Dedifferentiated amniotic fluid mesenchymal stem cell (primary cell): ENCODE measurements at regions not wholly inside any gene's neighbourhood (a gene's known extent, or its start where the extent isn't known, plus 50 kb on each side); places are given as distances from the start of the nearest gene placed in this dataset.
"Not testable (repeated sequence)": the region's sequence is repeated elsewhere in the genome, so short reads cannot be mapped to it uniquely, and the experiment has no call there.

ENCODE experiments used
- DNase-seq: peaks from one replicate; pipeline ENCODE4 v3.0.0-alpha.2; 2016; ENCODE audit errors: extremely low spot score

DNA sequence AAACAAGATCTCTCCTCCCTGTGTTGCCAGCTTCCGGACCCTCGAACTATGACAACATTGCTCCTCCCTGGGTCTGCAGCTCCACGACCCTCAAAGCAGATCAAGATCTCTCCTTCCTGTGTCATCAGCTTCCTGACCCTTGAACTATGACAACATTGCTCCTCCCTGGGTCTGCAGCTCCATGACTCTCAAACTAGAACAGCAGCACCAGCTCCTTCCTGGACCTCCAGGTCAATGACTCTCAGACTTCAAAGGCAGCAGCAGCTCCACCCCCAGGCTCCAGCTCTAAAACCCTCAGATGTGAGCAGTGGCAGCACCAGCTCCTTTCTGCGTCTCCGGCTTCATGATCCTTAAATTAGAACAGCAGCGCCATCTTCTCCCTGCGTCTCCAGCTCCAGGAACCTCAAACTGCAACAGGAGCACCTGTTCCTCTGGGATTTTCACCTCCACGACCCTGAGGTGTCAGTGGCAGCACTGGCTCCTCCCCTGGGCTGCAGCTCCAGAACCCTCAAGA lies 341.0 kb upstream of the SULF2 start:
- DNase-seq = no peak

DNA sequence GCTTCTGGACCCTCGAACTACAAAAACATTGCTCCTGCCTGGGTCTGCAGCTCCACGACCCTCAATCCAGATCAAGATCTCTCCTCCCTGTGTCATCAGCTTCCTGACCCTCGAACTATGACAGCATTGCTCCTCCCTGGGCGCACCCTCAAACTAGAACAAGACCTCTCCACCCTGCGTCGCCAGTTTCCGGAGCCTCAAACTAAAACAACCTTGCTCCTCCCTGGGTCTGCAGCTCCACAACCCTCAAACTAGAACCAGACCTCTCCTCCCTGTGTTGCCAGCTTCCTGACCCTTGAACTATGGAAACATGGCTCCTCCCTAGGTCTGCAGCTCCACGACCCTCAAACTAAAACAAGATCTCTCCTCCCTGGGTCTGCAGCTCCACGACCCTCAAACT lies 339.7 kb upstream of the SULF2 start:
- DNase-seq = no peak

DNA sequence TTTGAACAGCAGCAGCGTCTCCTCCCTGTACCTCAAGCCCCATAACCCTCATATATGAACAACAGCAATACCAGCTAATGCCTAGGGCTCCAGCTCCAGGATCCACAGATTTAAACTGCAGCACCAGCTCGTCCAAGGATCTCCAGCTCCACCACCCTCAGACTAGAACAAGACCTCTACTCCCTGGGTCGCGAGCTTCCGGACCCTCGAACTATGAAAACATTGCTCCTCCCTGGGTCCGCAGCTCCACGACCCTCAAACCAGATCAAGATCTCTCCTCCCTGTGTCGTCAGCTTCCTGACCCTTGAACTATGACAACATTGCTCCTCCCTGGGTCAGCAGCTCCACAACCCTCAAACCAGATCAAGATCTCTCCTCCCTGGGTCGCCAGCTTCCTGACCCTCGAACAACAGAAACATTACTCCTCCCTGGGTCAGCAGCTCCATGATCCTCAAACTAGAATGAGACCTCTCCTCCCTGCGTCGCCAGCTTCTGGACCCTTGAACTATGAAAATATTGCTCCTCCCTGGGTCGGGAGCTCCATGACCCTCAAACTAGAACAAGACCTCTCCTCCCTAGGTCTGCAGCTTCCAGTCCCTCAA lies 339.0 kb upstream of the SULF2 start:
- no peak for DNase-seq

DNA sequence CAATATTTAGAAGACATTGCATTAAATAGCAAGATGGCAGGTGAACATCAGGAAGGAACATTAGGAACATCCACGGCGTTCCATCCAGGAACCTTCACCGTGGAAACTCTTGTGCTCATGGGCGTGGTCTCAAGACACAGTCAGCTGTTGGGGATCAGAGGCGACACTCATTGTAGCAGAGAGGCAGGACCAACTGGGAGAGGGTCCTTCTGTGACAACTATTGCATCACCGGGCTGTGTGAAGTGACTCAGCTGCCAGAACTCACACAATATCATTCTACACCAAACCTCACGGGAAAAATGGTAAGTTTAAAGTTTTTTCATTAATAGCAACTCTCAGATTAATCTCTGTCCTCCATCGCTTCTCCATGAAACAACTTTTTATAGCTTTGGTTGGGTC lies 334.8 kb upstream of the SULF2 start:
- no peak for DNase-seq

DNA sequence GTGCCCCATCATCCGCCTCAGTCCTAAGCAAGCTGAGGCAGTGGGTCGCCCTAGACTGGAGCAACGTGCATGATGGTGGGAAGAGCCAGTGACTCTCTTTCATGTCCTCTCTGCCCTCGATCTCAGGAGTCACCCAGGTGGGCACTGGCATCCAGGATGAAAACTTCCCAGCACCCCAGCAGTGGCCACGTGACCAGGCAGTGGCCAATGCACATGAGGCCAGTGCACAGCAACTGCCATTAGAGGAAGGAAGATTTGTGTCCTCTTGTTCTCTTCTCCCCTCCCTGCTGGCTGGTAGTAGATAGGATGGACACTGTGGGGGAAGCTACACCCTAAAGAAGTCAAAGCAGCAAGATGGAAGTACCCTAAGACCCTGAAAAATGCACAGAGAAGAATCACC lies 334.1 kb upstream of the SULF2 start:
- not testable (repeated sequence) for DNase-seq

DNA sequence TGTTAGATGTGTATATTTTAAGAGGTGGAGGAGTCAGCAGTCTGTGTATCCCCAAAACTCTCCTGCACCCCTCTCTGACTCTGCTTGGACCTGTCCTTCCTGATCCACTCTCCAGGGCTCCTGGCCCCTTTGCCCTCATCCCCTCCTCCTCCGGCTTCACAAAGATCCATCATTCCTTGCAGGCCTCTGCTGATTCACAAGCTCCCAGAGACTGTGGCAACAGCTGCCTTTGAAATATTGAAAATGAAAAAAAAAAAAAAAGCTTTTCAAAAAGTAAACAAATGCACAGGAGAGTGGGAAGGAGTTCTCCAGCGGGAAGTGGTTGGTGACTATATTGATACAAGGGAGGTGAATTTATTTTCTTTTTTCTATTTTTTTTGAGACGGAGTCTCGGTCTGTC lies 330.2 kb upstream of the SULF2 start:
- DNase-seq = no peak

DNA sequence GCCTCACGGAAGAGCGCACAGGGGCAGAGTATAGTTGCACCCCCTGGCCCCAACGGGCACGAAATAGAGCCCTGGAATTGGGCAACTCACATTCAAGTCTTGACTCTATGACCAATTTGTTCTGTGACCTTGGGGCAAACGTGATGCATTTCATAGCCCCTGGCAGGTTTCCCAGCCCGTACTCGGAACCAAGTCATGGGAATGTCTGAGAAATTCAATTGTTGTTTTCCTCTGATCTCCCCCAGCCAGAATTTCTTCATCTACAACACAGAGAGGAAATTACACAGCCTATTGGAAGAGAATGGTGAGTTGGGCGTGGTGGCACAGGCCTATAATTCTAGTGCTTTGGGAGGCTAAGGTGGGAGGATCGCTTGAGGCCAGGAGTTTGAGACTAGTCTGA lies 322.3 kb upstream of the SULF2 start:
- no peak for DNase-seq

DNA sequence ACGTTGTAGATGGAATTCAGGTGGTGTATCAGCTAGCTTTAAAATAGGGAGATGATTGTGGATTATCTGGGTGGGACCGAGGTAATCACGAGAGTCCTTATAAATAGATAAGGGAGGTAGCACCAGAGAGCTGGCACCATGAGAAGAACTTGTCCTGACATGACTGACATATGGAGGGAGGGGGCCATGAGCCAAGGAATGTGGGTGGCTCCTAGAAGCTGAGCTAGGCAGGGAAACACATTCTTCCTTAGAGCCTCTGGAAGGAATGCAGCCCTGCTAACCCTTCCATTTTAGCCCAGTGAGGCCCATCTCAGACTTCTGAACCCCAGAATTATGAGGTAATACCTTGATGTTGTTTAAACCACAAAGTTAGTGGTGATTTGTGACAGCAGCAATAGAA lies 321.1 kb upstream of the SULF2 start:
- DNase-seq = no peak

DNA sequence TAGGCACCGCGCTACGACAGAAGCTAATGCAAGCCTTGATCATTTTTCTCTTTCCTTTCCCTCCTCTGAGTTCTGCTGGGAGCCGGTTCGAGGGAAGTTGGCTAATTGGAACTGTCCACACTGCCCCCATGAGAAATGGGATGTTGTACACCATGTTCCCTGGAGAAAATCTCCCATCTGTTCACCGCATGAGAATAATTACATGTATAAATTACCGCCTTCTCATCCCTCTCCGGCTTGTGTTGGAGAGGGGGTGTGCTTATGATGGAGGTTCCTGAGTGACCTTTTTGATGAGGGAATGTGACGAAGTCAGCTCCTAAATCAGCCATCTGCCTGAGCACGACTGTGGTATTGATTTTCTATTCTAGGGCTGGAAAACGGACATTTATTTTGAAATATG lies 320.2 kb upstream of the SULF2 start:
- DNase-seq = no peak

DNA sequence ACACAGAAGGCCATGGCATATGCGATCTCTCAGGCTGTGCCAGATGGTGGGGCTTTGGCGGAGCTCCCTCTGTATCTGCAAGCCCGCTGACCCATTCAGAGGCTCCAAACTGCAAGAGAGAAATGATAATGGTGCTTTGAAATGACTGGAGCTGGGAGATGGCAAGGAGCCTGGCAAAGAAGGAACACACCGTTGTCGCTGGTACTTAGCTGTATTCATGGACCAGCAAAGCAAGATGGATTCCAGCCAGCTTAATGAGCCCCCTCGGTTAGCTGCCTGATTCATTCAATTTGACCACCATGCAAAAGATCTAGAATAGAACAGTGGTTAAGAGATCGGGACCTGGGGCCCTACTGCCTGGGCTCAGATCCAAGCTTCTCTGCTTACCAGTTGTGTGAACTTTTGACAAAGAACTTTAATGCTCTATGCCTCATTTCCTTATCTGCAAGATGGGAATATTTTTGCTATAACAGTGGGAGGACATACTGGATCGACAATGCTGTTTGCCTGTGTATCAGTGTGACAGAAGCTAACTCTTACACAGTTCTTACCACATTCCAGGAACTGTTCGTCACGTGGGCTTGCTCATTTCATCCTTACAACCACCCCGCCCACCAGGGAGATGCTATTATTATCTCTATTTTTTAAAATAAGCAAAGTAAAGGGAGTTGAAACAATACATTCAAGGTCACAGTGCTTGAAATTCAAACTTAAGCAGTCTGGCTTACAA lies 317.8 kb upstream of the SULF2 start:
- no peak for DNase-seq

DNA sequence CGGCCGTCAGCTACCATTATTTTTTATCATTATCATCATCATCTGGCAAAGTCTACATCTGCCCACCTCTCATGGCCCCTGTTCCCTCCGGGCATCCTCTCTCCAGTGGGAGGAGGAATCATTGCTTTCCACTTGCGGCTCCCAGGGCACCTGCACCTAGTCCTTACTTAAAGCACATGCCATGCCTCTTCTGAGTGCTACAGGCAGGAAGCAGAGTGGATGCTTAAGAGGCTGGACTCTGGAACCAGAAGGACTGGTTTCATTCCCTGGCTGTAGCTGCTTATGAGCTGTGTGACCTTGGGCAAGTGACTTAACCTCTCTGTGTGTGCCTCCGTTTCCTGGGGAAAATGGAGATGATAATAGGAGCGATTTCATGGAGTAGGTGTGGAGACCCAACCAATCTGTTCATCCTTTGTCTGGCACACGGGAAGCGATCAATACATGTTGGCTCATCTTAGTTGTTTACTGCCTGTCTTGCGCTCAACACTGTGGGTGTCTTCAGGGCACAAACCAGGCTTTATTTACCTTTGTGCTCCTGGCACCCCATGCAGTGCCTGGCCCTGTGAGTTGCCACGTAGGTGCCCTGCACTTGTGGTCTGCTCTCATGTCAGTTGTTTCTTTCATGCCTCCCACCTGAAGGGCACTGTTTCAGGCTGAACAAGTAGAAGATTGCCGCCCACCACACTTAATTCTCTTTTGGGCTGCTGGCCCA lies 317.0 kb upstream of the SULF2 start:
- DNase-seq = no peak

DNA sequence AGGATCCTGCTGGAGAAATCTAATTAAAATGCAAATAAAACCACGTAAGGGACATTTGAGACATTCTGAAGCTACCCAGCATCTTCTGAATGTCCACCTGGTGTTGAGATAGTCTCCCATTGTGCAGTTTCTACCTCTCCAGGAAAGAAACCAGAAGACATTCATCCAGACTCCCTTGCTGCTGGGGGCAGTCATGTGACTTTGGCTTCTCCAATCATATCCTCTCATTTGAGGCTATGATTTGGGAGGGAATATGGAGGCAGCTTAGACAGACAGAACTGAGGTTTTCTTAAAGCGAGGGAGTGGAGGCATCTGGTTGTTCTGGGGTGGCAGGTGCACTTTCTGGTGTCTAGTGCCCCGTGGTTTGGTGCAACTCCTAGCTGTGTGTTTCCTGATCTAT lies 315.2 kb upstream of the SULF2 start:
- no peak for DNase-seq

DNA sequence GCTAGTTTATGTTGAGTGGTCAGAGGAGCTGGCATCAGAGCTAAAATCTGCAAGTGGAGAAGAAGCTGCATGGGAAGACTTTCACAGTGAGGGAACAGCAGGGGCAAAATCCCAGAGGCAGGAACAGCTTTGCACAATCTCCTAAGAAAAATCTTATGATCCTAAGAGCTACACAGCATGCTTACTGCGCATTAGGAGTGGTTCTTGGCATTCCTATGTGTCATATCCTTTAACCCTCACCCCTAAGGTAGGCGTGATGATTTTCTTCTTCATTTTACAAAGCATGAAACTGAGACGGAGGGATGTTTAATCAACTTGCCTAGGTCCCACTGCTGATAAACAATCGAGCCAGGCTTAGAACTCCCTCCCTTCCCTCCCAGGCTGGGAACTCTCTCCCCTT lies 313.6 kb upstream of the SULF2 start:
- no peak for DNase-seq

DNA sequence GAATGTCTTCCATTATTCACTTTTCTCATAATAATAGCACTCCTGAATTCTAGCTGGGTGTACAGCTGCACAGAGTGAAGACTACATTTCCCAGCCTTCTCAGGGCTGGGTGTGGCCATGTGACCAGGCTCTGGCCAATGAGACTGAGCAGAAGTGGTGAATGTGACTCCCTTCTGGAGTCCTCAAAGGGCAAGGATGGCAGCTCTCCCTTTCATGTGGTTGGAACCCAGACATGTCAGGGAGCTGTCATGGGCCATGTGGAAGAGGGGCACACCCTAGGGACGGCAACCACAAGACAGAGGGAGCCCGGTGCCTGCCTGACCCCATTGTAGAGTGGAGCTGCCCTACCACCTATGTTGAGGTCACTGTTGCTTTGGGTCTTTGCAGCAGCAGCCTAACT lies 312.8 kb upstream of the SULF2 start:
- DNase-seq = no peak

DNA sequence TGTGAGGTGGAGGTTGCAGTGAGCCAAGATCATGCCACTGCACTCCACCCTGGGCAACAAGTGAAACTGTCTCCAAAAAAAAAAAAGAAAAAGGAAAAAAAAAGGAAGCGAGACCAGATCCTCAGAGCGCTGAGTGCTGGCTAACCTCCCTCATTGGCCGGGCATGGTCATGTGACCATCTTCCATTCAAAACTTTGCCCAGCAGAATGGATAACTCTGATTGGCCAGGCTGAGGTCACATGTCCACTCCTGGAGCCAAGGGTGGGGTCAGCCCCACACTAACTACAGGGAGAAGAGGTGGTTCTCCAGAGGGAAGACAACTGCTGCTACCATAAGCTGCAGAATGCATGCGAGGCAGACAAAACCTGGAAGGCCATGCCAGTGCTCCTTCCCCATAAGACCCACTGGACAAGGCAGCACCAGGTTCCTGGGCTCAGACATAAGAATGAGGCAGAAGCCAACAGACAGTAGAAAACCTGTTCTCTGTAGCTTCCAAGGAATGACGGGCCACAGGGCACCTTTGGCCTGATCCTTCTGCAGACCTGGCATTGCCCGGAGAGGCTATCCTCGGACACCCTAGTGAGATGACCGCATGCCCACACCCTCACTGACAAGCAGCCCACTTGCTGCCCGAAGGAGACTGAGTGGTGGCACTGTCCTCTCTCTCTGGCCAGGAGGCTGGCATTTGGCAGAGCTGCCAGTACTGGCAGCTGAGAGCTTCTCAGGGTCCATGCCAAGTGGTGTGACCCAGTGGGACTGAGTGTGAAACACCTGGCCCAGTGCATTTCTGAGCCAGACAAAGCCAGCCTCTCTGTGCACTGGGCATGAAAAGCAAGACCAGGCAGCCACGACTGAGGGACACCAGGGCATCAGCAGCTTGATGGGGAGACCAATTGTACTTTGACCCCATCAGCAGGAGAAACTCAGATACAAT lies 311.9 kb upstream of the SULF2 start:
- no peak for DNase-seq

DNA sequence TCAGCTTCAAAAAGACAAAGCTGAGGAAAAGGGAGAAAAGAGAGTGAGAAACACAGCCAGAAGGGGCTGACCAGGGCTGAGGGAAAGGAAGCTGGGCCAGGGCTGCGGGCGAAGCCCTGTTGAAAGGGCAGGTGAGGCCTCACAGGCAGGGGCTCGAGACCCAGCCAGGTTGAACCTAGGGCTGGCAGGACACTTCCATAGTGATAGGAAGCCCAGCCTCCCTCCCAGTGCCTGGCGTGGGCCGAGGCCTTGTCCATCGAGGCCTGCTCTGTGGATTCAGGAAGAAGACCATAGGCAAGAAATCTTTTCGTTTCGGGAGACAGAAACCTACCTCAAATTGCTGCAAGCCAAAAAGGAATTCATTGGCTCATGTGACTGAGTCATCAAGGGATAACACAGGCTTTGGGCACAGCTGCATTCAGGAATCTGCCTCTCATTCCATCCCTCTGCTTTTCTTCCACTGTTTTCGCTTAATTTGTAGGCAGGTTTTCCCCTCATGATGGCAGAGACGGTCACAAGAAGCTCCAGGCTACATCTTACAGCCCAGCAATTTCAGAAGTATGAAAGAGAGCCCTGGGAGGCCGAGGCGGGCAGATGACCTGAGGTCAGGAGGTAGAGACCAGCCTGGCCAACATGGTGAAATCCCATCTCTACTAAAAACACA lies 311.1 kb upstream of the SULF2 start:
- no peak for DNase-seq

DNA sequence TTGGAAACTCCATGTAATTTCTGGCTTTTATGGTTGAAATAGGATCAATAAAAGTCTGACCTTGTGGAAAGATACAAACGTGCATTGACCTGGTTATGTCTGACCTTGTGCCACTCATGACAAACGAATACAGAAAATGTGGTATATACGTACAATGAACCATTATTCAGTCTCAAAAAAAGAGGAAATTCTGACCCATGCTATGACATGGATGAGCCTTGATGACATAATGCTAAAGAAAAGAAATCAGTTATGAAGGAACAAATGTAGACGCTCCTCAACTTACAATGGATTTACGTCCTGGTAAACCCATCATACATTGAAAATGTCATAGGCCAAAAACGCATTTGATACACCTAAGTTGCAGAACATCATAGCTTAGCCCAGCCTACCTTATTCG lies 309.7 kb upstream of the SULF2 start:
- DNase-seq = no peak

DNA sequence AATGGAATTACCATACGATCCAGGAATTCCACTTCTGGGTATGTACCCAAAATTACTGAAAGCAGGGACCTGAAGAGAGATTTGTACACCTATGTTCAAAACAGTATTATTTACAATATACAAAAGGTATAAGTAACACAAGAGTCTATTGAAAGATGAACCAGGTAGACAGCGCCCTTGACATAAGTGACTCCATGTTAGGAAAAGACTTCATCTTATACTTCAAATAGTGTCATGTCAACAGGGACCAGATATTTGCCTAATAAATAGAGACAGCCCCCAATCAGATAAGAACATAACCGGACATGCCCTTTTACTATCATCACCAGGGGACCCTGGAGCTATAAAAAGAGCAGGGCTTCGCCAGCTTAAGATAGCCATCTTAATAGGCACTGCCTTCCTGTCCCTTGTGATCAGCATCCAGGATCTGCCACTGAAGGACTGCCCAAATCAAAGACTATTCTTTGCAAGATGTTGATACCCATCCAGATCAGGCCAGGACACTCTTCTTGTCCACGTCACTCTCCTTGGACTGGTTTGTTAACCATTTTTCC lies 309.0 kb upstream of the SULF2 start:
- no peak for DNase-seq

DNA sequence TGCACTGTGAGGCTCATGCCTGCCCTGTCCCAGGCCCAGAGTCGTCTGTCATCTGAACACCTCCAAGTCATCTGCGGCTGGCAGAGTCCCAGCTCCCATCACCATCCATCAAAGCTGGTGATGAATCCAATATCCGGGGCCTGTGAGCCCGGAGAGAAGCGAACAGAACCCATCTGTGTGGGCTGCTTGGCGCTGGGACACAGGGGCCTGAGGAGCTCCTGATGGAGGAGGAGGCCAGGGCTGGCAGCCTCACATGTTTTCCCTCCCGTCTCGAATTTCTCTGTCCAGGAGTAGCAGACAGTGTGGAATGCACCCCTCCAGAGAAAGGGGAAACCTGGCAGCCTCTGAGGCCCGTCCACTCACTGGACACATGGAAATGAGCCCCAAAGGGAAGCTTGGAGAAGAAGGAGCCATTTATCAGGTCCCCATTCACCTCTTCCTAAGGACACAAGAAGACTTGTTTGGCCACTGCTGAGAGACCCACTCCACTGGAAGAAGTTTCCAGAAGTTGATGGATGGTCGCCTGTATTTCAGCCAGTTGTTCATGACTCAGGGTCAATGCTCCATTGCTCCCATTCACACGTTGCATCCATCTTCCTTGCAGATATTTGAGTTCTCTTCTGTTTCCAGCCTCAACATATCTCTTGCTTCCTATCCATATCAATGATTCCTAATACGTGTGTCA lies 307.5 kb upstream of the SULF2 start:
- no peak for DNase-seq

DNA sequence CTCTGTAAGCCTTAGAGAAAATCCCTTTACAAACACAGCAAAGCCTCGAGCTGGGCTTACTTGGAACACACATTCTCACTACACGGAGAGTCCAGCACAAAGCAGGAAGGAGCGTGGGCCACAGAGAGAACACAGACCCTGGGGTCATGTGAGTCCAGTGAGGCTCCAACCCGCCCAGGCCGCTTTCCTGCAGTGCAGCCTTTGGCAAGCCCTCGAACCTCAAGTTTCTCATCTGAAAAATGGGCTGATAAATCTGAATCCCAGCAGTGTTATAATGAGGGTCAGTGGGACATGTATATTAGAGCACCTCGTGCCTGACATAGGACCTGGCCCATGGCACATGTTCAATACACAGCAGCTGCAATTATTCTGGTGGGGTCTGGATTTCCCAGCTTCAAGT lies 305.5 kb upstream of the SULF2 start:
- DNase-seq = no peak

DNA sequence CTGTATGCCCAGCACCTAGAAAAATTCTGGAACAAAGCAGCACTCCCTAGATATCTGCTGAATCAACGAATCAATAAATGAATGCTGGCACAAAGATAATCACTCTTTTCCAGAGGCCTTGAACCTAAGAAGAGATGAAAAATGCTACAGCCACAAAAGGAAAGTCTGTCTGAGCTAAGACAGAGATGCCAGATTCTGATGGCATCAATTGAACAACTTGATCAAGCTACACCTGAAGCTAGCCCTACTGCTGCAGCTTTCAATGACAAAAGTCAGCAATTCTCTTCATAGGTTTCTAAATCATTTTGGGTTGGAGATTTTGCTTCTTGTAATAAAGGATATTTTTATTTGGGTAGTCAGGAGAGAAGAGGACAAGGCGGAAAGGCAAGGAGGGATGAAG lies 305.0 kb upstream of the SULF2 start:
- no peak for DNase-seq
